ENCODE measurements at regions not wholly inside any gene's neighbourhood (a gene's known extent, or its start where the extent isn't known, plus 50 kb on each side); places are given as distances from the start of the nearest gene placed in this dataset.

GRCh38 chr1:47684964-47685762, 247.3 kb downstream of the FOXD2 start:
- TF ChIP-seq CTCF (IDR thresholded peaks at IDR 0.05) (no peak), POLR2A (IDR thresholded peaks at IDR 0.05) (no peak)

Data from uterus (tissue), 2 donors.